Mesendoderm (in vitro differentiated cells): ENCODE measurements at regions not wholly inside any gene's neighbourhood (a gene's known extent, or its start where the extent isn't known, plus 50 kb on each side); places are given as distances from the start of the nearest gene placed in this dataset.

Experiments
- DNase-seq: peaks from one replicate; pipeline ENCODE4 v3.0.0; 2013
- H2AK5ac ChIP-seq: 2 replicates; pipeline ENCODE4 v1.6.1; 2013; ENCODE audit warnings: low read length, inconsistent platforms
- H2BK120ac ChIP-seq: 2 replicates; pipeline ENCODE4 v1.6.1; 2013; ENCODE audit warnings: low read depth, mild to moderate bottlenecking, low read length, moderate library complexity, mixed read lengths
- H2BK15ac ChIP-seq: replicated peaks from 2 replicates; pipeline ENCODE4 v1.6.1; 2013; ENCODE audit warnings: low read depth, mild to moderate bottlenecking, moderate library complexity
- H2BK5ac ChIP-seq: 2 replicates; pipeline ENCODE4 v1.6.1; 2013; ENCODE audit warnings: low read length, inconsistent platforms
- H3K18ac ChIP-seq: 2 replicates; pipeline ENCODE4 v1.6.1; 2013; ENCODE audit warnings: mild to moderate bottlenecking, low read length, mixed read lengths
- H3K23ac ChIP-seq: one replicate; pipeline ENCODE4 v1.6.1; 2013; ENCODE audit warnings: low read length
- H3K27ac ChIP-seq: 2 replicates; pipeline ENCODE4 v1.5.1; 2013; ENCODE audit warnings: low read depth, mild to moderate bottlenecking, inconsistent platforms, low read length, moderate library complexity
- H3K27me3 ChIP-seq: 2 replicates; pipeline ENCODE4 v1.6.1; 2013; ENCODE audit warnings: low read length, control low read depth, mild to moderate bottlenecking, inconsistent platforms; ENCODE audit not compliant: insufficient read depth, poor library complexity
- H3K36me3 ChIP-seq: 2 replicates; pipeline ENCODE4 v1.6.1; 2013; ENCODE audit warnings: low read length, inconsistent platforms; ENCODE audit not compliant: control insufficient read depth, insufficient read depth
- H3K4ac ChIP-seq: one replicate; pipeline ENCODE4 v1.6.1; 2013; ENCODE audit warnings: low read depth, mild to moderate bottlenecking, low read length, moderate library complexity
- H3K4me1 ChIP-seq: 2 replicates; pipeline ENCODE4 v1.6.1; 2013; ENCODE audit warnings: low read depth, low read length, inconsistent platforms; ENCODE audit not compliant: control insufficient read depth
- H3K4me2 ChIP-seq: 2 replicates; pipeline ENCODE4 v1.6.1; 2013; ENCODE audit warnings: low read length
- H3K4me3 ChIP-seq: 2 replicates; pipeline ENCODE4 v1.5.1; 2013; ENCODE audit warnings: mild to moderate bottlenecking, low read length
- H3K56ac ChIP-seq: one replicate; pipeline ENCODE4 v1.6.1; 2013; ENCODE audit warnings: low read length
- H3K79me1 ChIP-seq: 2 replicates; pipeline ENCODE4 v1.6.1; 2013; ENCODE audit warnings: low read length, inconsistent platforms
- H3K79me2 ChIP-seq: 2 replicates; pipeline ENCODE4 v1.6.1; 2013; ENCODE audit warnings: mild to moderate bottlenecking, low read length; ENCODE audit not compliant: control insufficient read depth, insufficient read depth
- H3K9ac ChIP-seq: 2 replicates; pipeline ENCODE4 v1.6.1; 2013; ENCODE audit warnings: low read length, inconsistent platforms
- H4K5ac ChIP-seq: one replicate; pipeline ENCODE4 v1.6.1; 2013; ENCODE audit warnings: low read length
- H4K8ac ChIP-seq: one replicate; pipeline ENCODE4 v1.6.1; 2013; ENCODE audit warnings: low read depth, mild to moderate bottlenecking, control low read depth, low read length, moderate library complexity
- WGBS: extraction: QIAGEN DNeasy Blood & Tissue Kit; methylation state at CpG from one replicate; pipeline ENCODE4 v1.1.7; 2013; ENCODE audit warnings: low lambda C conversion rate, missing lambda C conversion rate; ENCODE audit not compliant: insufficient coverage; ENCODE audit errors: extremely low coverage; 5-methylcytosine and 5-hydroxymethylcytosine counted together

GRCh38 chr7:32248522-32248921, 178.3 kb upstream of the PDE1C start:
- no peak overlapping the region for H2BK15ac ChIP-seq
- no peak overlapping the region for H4K8ac ChIP-seq
- H2AK5ac ChIP-seq = no peak overlapping the region
- no peak overlapping the region for H3K4ac ChIP-seq
- no peak overlapping the region for H3K27ac ChIP-seq
- H3K4me2 ChIP-seq = no peak overlapping the region
- no peaks in the 10 kb centered on the region for H3K79me2 ChIP-seq
- H4K5ac ChIP-seq = no peak overlapping the region
- H3K23ac ChIP-seq = no peak overlapping the region
- H2BK5ac ChIP-seq = no peak overlapping the region
- no peaks in the 10 kb centered on the region for H3K36me3 ChIP-seq
- WGBS = no CpG with 5 or more reads among the region's 2 CpGs
- H3K56ac ChIP-seq = no peak overlapping the region
- no peaks in the 10 kb centered on the region for H3K27me3 ChIP-seq
- no peak overlapping the region for H3K4me3 ChIP-seq
- H3K18ac ChIP-seq = no peak overlapping the region
- no peak overlapping the region for H3K9ac ChIP-seq
- no peaks in the 10 kb centered on the region for H3K79me1 ChIP-seq
- H3K4me1 ChIP-seq = no peaks in the 10 kb centered on the region
- no peak overlapping the region for H2BK120ac ChIP-seq
- no peak for DNase-seq

- whole genome bisulfite sequencing = no CpG with 5 or more reads among the region's 4 CpGs
- no peak for DNase-seq
- Histone ChIP-seq H3K56ac (no peak overlapping the region), H3K23ac (no peak overlapping the region), H2AK5ac (no peak overlapping the region), H3K4me3 (no peak overlapping the region), H2BK5ac (no peak overlapping the region), H3K18ac (no peak overlapping the region), H2BK120ac (no peak overlapping the region), H4K5ac (no peak overlapping the region), H3K79me2 (no peaks in the 10 kb centered on the region), H3K36me3 (no peaks in the 10 kb centered on the region), H4K8ac (no peak overlapping the region), H3K79me1 (no peaks in the 10 kb centered on the region), H3K9ac (no peak overlapping the region), H3K4ac (no peak overlapping the region), H3K4me2 (no peak overlapping the region), H3K4me1 (no peaks in the 10 kb centered on the region), H2BK15ac (no peak overlapping the region), H3K27ac (no peak overlapping the region), H3K27me3 (no peaks in the 10 kb centered on the region)
These were observed 174.7 kb upstream of the PDE1C start for GRCh38 chr7:32244806-32245345.

GRCh38 chr7:32243687-32244290, 173.6 kb upstream of the PDE1C start:
- no peak overlapping the region for H2BK15ac ChIP-seq
- H3K18ac ChIP-seq = no peak overlapping the region
- no peak overlapping the region for H3K9ac ChIP-seq
- H2AK5ac ChIP-seq = no peak overlapping the region
- H3K79me2 ChIP-seq = no peaks in the 10 kb centered on the region
- H3K79me1 ChIP-seq = no peaks in the 10 kb centered on the region
- H3K4me3 ChIP-seq = no peak overlapping the region
- H4K5ac ChIP-seq = no peak overlapping the region
- no peak overlapping the region for H3K4ac ChIP-seq
- H3K56ac ChIP-seq = no peak overlapping the region
- no peak overlapping the region for H3K23ac ChIP-seq
- no peaks in the 10 kb centered on the region for H3K4me1 ChIP-seq
- H3K36me3 ChIP-seq = no peaks in the 10 kb centered on the region
- no peaks in the 10 kb centered on the region for H3K27me3 ChIP-seq
- no peak overlapping the region for H3K27ac ChIP-seq
- no peak overlapping the region for H3K4me2 ChIP-seq
- H4K8ac ChIP-seq = no peak overlapping the region
- H2BK120ac ChIP-seq = no peak overlapping the region
- DNase-seq = no peak
- H2BK5ac ChIP-seq = no peak overlapping the region
- WGBS = no CpG with 5 or more reads among the region's 3 CpGs

DNA sequence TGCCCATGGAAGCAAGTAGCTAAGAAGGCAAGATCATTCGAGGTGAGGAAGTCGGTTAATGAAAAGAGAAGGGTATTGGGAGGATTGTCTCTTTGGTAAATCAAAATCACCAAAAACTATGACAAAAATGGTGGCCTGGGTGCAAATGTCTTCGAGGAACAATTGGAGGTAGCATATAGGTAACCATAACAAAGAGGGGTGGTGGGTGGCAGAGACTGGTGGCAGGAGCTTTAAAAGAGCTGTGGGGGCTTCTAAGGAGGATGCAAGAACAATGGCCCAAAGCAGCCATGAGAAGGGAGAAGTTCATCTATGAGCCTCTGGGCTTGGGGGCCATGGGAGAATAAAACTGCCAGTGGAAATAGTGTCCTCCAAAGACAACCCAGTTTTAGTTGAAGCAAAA, 172.2 kb upstream of the PDE1C start:
- Histone ChIP-seq H2BK5ac (no peak overlapping the region), H2BK15ac (no peak overlapping the region), H4K5ac (no peak overlapping the region), H2AK5ac (no peak overlapping the region), H3K9ac (no peak overlapping the region), H4K8ac (no peak overlapping the region), H2BK120ac (no peak overlapping the region), H3K23ac (no peak overlapping the region), H3K27ac (no peak overlapping the region), H3K4me1 (no peaks in the 10 kb centered on the region), H3K79me2 (no peaks in the 10 kb centered on the region), H3K79me1 (no peaks in the 10 kb centered on the region), H3K18ac (no peak overlapping the region), H3K27me3 (no peaks in the 10 kb centered on the region), H3K36me3 (no peaks in the 10 kb centered on the region), H3K4me3 (no peak overlapping the region), H3K56ac (no peak overlapping the region), H3K4ac (no peak overlapping the region), H3K4me2 (no peak overlapping the region)
- WGBS = no CpG with 5 or more reads among the region's 3 CpGs
- DNase-seq = no peak

GRCh38 chr7:32241636-32242035, 171.4 kb upstream of the PDE1C start:
- Histone ChIP-seq H3K36me3 (no peaks in the 10 kb centered on the region), H3K4me1 (no peaks in the 10 kb centered on the region), H3K9ac (no peak overlapping the region), H3K4me3 (no peak overlapping the region), H3K27me3 (no peaks in the 10 kb centered on the region), H2BK120ac (no peak overlapping the region), H3K79me1 (no peaks in the 10 kb centered on the region), H4K5ac (no peak overlapping the region), H3K18ac (no peak overlapping the region), H3K23ac (no peak overlapping the region), H3K27ac (no peak overlapping the region), H2BK15ac (no peak overlapping the region), H4K8ac (no peak overlapping the region), H3K56ac (no peak overlapping the region), H3K79me2 (no peaks in the 10 kb centered on the region), H3K4me2 (no peak overlapping the region), H3K4ac (no peak overlapping the region), H2BK5ac (no peak overlapping the region), H2AK5ac (no peak overlapping the region)
- DNase-seq = no peak
- WGBS = no CpG with 5 or more reads among the region's 1 CpG

- Histone ChIP-seq H3K4me2 (no peak overlapping the region), H2AK5ac (no peak overlapping the region), H3K56ac (no peak overlapping the region), H3K4ac (no peak overlapping the region), H3K36me3 (no peaks in the 10 kb centered on the region), H3K9ac (no peak overlapping the region), H3K4me1 (no peaks in the 10 kb centered on the region), H3K27ac (no peak overlapping the region), H3K4me3 (no peak overlapping the region), H2BK120ac (no peak overlapping the region), H2BK5ac (no peak overlapping the region), H4K5ac (no peak overlapping the region), H3K79me2 (no peaks in the 10 kb centered on the region), H3K79me1 (no peaks in the 10 kb centered on the region), H2BK15ac (no peak overlapping the region), H3K18ac (no peak overlapping the region), H4K8ac (no peak overlapping the region), H3K27me3 (no peaks in the 10 kb centered on the region), H3K23ac (no peak overlapping the region)
- no peak for DNase-seq
- WGBS = no CpG with 5 or more reads among the region's 1 CpG
These were observed 169.6 kb upstream of the PDE1C start for GRCh38 chr7:32239764-32240163.
